ENCODE measurements at regions not wholly inside any gene's neighbourhood (a gene's known extent, or its start where the extent isn't known, plus 50 kb on each side); places are given as distances from the start of the nearest gene placed in this dataset.
A peak's percentile ranks its signal among the peaks of the same experiment; 100 is the strongest.
"Not testable (repeated sequence)": the region's sequence is repeated elsewhere in the genome, so short reads cannot be mapped to it uniquely, and the experiment has no call there.

GRCh38 chr10:27383595-27384542 lies 120.2 kb upstream of the RAB18 start:
- DNase-seq = no peak

DNA sequence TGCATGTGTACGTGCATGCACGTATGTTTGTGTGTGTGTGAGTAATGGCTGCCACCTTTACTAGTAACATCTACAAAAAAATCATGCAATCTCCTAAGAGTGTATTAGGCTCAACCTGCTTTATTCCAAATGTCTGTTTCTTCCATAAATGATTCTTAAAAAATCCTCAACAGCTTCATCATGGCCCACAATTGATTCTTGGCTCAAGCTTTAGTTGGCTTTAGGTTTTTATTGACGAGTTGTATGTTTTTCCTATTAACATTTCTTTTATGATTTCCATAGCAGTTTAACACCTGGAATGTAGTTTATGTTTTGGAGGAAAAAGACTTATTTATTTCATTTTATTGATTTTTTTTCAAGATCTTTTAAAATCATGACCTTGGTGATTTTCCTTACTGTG lies 121.9 kb upstream of the RAB18 start:
- no peak for DNase-seq

DNA sequence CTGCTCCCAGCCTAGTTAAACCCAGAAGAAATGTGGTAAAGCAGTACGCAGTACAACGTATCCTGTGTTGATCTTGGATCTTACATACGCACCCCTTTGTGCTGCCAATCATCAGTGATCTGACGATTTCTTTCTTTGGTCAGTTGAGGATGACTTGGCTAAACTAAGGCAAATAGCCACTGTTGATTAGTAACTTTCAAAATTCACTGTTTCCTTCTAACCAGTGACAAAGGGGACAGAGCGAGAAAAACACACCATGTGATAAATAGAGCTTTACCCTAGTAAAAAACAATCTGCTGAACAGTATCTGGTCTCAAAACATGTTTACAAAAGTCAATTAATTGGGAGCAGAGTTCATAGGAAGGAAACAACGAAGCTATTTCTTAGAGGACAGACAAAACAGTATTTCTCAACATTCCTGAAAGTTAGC lies 123.2 kb upstream of the RAB18 start:
- no peak for DNase-seq

DNA sequence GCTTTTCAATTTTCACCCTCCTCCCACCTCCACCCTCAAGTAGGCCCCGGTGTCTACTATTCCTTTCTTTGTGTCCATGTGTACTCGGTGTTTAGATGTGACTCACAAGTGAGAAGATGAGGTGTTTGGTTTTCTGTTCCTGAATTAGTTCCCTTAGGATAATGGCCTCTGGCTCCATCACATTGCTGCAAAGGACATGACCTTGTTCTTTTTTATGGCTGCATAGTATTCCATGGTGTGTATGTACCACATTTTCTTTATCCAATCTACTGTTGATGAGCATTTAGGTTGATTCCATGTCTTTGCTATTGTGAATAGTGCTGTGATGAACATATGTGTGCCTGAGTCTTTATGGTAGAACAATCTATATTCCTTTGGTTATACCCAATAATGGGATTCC lies 125.1 kb upstream of the RAB18 start:
- DNase-seq = not testable (repeated sequence)

DNA sequence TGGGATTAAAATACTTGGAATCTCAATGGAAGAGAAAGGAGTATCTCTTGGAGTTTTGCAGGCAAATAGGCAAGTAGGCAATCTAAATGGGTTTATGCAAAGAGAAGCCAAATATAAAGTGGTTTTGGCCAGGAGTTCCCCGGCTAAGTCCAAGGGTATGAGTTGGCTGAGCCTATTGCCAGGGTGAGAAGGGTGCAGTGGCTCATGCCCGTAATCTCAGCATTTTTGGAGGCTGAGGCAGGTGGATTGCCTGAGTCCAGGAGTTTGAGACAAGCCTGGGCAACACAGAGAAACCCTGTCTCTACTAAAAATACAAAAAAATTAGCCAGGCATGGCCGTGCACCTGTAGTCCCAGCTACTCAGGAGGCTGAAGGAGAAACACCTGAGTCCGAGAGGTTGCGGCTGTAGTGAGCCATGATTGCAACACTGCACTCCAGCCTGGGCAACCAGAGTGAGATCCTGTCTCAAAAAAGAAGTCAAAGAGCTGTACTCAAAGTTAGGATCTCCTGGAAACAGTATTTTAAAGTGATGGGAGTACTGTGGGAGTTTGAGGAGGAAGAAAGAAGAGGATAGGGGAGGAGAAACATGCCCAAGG lies 130.4 kb upstream of the RAB18 start:
- DNase-seq = no peak

DNA sequence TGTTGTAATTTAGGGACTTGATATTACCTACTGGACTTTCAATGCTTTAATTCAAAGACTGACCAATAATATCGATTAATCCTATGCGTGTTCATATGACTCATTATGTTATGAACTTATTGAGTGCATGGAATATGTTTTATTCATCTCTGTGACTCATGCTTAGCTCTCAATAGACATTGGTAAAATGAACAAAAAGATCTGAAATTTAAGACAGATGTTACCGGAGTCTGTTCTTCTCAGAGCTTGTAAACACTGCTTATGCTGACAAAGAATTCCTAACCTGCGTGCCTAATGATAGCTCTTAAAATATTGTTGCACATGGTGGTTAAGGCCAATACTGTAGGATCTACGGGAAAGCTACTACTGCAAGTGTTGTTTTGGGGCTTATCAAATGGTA lies 131.5 kb upstream of the ACBD5 start:
- no peak for DNase-seq

DNA sequence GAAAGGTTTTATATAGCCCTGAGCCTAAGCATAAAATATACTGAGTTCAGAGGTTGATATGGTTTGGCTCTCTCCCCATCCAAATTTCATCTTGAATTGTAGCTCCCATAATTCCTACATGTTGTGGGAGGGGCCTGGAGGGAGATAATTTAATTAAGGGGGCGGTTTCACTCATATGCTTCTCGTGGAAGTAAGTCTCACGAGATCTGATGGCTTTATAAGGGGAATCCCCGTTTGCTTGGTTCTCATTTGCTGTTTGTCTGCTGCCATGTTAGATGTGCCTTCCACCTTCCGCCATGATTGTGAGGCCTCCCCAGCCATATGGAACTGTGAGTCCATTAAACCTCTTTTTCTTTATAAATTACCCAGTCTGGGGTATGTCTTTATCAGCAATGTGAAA lies 130.8 kb upstream of the ACBD5 start:
- not testable (repeated sequence) for DNase-seq

DNA sequence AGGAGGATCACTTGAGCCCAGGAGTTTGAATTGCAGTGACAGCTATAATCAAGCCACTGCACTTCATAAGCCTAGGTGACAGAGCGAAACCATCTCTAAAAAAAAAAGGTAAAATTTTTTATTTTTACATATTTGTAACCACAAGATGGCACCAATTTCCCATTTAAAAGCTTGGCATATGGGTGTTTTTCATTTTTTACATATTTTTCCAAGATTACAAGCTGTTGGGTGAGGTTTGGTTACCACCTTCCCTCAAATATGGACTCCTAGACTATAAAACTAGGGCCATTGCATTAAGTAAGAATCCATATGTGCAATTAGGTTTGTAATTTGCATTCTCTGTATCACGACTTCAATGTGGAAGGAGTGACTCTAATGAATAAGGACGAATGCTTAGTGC lies 129.3 kb upstream of the ACBD5 start:
- DNase-seq = no peak

DNA sequence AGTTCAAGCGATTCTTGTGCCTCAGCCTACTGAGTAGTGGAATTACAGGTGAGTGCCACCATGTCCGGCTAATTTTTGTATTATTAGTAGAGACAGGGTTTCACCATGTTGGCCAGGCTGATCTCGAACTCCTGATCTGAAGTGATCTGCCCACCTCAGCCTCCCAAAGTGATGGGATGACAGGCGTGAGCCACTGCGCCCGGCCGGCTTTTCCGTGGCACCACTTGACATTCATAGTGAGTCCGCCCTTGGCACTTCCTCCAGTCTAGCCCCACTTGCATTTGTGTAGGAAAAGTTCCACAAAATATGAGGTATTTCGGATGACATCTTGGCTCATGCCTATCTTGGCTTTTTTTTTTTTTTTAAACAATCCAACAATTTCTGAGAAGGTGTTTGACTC lies 128.1 kb upstream of the ACBD5 start:
- no peak for DNase-seq

DNA sequence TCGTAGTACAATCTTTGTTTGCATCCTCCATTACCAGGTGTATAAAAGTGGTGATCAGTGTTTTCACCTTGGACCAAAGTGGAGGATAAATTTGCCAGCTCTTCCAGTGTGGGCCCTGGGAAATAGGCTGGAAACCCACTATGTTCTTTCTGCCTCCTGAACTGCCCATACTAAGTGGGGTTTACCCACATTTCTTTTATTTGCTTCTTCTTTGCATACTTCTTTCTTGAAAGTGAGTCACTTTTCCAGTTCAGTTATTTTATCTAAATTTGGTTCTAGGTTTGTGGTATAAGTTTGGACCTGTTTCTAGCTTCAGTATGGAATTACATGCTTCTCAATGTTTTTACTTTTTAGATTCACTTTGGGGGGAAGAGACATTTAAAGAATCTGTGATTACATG lies 126.2 kb upstream of the ACBD5 start:
- DNase-seq = no peak

DNA sequence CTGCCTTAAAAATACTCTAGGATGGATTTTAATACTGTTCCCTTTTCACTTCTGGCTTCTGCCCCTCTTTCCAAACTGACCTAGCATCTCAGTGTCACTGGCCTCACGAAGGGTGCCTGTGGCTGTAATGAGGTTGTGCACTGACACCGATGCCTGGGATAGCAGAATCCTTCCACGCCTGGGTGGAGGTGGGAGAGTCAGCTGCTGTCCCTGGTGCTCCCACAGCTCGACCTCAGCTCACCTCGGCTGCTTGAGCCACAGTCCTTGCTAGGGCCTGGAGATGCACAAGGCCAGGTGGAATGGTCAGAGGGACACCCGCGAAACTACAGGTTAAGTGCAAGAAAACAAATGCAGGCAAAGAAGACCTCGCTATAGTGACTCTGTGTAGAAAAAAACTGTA lies 123.4 kb upstream of the ACBD5 start:
- no peak for DNase-seq

- DNase-seq = peak; percentile 79
Measured at GRCh38 chr10:27360581-27361172, 120.1 kb upstream of the ACBD5 start.

DNA sequence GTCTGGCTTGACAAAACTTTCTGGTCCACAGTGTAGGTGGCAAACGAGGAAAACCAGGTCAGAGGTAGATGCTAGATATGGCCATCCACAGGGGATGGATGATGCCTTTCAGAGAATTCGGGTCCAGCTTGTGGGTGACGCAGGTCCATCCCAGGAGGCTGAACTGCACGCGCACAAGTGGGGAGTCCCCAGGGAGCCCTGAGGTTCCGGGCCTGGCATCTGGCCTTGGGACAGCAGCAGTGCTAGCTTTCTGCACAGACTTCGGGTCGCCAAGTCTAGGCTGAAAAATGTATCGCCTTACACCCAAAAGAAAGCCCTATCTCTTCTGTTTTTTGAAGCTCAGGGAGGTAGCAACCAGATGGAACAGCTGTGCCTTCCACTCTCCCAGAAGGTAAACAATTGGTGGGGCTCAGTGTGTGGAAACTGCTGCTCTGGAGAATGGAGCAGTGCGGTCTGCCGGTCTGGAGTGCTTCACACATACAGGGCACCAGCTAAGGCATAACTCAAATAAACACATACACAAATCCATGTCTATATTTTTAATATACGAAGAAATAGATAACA lies 119.3 kb upstream of the ACBD5 start:
- no peak for DNase-seq

GRCh38 chr10:27356738-27357137 lies 116.1 kb upstream of the ACBD5 start:
- no peak for DNase-seq

DNA sequence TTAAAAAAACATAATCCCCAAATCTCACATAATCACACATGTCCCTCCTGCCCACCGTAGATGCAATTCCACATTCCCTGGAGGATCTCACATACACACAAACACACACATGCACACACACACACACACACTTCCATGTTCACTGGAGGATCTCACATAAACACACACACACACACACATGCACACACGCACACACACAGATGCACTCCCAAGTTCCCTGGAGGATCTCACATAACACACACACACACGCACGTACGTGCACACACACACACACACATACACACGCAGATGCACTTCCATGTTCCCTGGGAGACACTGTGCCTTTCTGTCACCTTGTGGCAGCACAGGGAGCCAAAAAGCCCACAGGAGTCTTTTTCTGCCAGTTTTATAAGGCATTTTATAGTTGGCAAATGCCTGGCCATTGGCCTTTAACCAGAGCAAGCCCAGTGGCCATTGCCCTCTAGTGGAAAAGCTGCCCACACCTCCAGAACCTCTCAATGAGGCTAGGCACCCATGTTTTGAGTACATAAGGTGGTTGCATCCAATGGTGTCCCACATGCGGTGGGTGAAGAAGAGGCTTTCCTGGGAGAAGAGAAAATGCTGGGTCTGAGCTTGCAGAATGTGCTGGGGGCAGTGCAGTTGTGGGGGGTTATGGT lies 115.4 kb upstream of the ACBD5 start:
- DNase-seq = no peak

GRCh38 chr10:27354643-27355270 lies 114.2 kb upstream of the ACBD5 start:
- not testable (repeated sequence) for DNase-seq

DNA sequence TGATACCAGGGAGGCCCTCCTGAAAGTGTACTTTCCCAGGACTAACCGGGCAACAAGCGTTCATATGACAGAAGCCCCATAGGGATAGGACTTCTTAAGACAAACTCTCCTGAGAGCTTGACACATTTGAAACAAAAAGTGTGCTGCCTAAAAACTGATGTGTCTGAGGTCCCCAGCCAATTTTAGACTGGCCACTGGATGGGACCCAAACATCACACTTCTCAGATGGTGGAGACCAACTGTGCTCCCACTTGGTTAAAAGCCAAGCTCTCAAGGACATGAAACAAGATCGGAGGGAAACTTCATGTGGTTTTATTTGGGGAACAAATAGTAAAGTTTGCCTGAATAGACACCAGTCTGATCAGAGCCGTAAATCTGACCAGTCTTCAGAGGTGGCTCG lies 113.5 kb upstream of the ACBD5 start:
- DNase-seq = not testable (repeated sequence)

- no peak for DNase-seq
Measured at GRCh38 chr10:27349987-27350386, 109.4 kb upstream of the ACBD5 start.

DNA sequence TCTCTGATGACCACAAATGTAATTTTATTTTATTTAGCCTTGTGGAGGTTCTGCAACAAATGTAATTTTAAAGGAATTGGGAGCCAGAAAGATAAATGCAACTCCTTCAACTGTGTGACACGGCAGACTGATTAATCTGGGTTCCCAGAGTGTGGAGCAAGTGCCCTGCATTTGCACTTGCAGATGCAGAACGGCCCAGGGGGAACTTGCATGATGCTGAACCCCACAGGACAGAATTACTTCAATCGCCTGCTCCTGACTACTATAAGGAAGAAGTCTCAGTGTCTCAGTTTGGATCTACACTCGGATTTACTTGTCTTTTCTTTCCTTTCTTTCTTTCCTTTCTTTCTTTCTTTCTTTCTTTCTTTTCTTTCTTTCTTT lies 107.2 kb upstream of the ACBD5 start:
- DNase-seq = not testable (repeated sequence)

DNA sequence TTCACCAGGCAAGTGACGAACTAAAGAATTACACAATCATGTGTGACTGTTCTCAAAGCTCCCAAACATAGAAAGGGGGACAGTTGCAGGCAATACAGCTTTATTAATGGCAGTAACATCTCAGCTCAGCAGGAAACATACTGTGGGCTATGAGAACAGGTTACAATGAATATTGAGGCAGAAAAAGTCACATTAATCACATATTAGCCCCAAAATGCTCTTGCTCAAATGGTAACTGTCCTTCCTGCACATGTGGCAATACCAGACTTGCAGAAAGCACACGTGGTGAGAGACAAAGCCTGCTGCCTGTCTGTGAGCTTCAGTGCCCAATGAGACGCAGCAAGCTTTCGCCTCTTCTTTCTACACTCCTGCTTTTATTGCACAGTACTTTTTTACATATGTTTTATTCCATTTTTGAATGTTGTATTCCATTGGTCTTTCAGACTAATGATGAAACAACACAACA lies 104.9 kb upstream of the ACBD5 start:
- no peak for DNase-seq

DNA sequence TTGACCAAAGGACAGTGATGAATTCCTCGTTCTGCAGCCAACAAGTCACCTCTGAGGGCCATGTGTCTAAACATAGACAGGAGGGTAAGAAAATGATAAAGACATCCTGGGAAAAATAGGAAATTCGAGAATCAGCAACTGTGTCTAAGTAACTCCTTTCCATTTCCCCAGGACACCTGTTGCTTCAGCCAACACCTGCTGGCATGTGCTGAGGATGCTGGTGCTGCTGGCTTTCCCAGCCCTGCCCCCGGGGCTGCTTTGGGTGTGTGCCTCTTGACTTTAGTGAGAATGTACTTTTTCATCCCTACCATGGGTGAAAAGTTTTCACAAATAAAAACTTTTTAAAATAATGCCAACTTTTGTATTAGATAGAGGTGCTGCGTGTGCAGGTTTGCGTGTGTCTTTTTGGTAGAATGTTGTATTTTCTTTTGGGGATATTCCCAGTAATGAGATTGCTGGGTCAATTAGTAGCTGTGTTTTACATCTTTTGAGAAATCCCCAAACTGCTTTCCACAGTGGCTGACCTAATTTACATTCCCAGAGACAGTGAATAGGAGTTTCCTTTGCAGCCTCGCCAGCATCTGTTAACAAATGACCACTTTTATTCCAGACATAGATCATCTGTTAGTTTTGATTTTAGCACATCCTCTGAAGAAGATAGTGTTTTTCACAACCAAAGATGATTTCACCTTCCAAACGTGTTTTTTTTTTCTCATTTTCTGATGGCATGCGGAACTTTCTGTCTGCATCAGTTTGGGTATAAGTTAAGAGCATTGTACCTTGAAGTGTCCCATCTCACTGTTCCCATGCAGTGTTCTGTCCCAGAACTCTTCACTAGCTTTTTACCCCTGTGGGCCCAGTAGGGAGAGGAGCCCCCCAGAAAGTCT lies 104.2 kb upstream of the ACBD5 start:
- DNase-seq = no peak

DNA sequence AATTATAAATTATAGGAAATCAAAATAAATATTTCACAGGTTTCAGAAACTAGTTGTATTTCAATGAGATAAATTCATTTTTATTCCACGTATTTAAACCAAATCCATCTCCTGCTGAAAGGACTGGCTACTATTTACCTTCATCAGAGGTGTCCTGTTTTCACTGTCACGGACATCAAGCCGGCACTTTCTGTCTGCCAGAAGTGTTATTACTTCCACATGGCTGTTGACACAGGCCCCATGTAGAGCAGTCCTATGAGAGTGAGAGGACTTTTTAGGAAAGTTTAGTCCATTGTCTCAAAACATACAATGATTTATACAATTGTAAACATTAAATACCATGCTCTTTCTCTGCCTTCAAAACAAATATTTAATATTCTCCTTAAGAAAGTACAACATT lies 100.4 kb upstream of the ACBD5 start:
- DNase-seq = no peak

Data from activated T-cell treated with anti-CD3 and anti-CD28 coated beads for 4 hours (primary cell).